Hepatocyte (in vitro differentiated cells): ENCODE measurements at regions not wholly inside any gene's neighbourhood (a gene's known extent, or its start where the extent isn't known, plus 50 kb on each side); places are given as distances from the start of the nearest gene placed in this dataset.

Experiments used
- DNase-seq: peaks from one replicate; pipeline ENCODE4 v3.0.0-alpha.2; 2016; ENCODE audit warnings: low spot score
- H2AFZ ChIP-seq: fragments of 200-600 bp; sonication (generic); 2 replicates; pipeline ENCODE4 v1.6.0; 2016; ENCODE audit warnings: antibody characterized with exemption, mild to moderate bottlenecking
- H3K27ac ChIP-seq: fragments of 200-600 bp; sonication (generic); 2 replicates; pipeline ENCODE4 v1.5.1; 2016; ENCODE audit warnings: mild to moderate bottlenecking
- H3K27me3 ChIP-seq: fragments of 200-600 bp; sonication (generic); 2 replicates; pipeline ENCODE4 v1.6.1; 2016
- H3K36me3 ChIP-seq: fragments of 200-600 bp; sonication (generic); replicated peaks from 2 replicates; pipeline ENCODE4 v1.5.1; 2016; ENCODE audit warnings: low read depth; ENCODE audit not compliant: insufficient read depth
- H3K4me1 ChIP-seq: fragments of 200-600 bp; sonication (generic); 2 replicates; pipeline ENCODE4 v1.5.1; 2016; ENCODE audit warnings: mild to moderate bottlenecking, moderate library complexity; ENCODE audit not compliant: insufficient read depth
- H3K4me2 ChIP-seq: fragments of 200-600 bp; sonication (generic); 2 replicates; pipeline ENCODE4 v1.6.0; 2016
- H3K4me3 ChIP-seq: fragments of 200-600 bp; sonication (generic); 2 replicates; pipeline ENCODE4 v1.5.1; 2016; ENCODE audit warnings: mild to moderate bottlenecking
- H3K79me2 ChIP-seq: fragments of 200-600 bp; sonication (generic); 2 replicates; pipeline ENCODE4 v1.6.0; 2017; ENCODE audit warnings: mild to moderate bottlenecking
- H3K9me2 ChIP-seq: fragments of 200-600 bp; sonication (generic); replicated peaks from 2 replicates; pipeline ENCODE4 v1.6.0; 2017; ENCODE audit warnings: mild to moderate bottlenecking; ENCODE audit not compliant: insufficient read depth
- H3K9me3 ChIP-seq: fragments of 200-600 bp; sonication (generic); 2 replicates; pipeline ENCODE4 v1.5.1; 2016; ENCODE audit warnings: low read depth, mild to moderate bottlenecking
- H4K20me1 ChIP-seq: fragments of 200-600 bp; sonication (generic); 2 replicates; pipeline ENCODE4 v1.6.0; 2016; ENCODE audit warnings: mild to moderate bottlenecking; ENCODE audit not compliant: insufficient read depth, poor library complexity, severe bottlenecking
- EZH2 ChIP-seq: fragments of 200-600 bp; sonication (generic); IDR thresholded peaks from 2 replicates; pipeline ENCODE4 v1.6.1; 2016; ENCODE audit warnings: antibody characterized with exemption, mild to moderate bottlenecking, borderline replicate concordance
- EZH2phosphoT487 ChIP-seq: fragments of 200-600 bp; sonication (generic); IDR thresholded peaks from one replicate; pipeline ENCODE4 v1.6.1; 2018; ENCODE audit warnings: antibody characterized with exemption, mild to moderate bottlenecking, low read depth, moderate library complexity; ENCODE audit not compliant: unreplicated experiment, severe bottlenecking
- WGBS: methylation state at CpG from one replicate; pipeline ENCODE4 v1.1.6; 2016; ENCODE audit warnings: low lambda C conversion rate; ENCODE audit errors: missing lambda C conversion rate; 5-methylcytosine and 5-hydroxymethylcytosine counted together
- TF ChIP-seq, protein P1 (sequence below): fragments of 200-600 bp; sonication (generic); IDR thresholded peaks from 2 replicates; pipeline ENCODE4 v1.5.1; 2016; ENCODE audit warnings: antibody characterized with exemption, mild to moderate bottlenecking; ENCODE audit not compliant: poor library complexity

DNA sequence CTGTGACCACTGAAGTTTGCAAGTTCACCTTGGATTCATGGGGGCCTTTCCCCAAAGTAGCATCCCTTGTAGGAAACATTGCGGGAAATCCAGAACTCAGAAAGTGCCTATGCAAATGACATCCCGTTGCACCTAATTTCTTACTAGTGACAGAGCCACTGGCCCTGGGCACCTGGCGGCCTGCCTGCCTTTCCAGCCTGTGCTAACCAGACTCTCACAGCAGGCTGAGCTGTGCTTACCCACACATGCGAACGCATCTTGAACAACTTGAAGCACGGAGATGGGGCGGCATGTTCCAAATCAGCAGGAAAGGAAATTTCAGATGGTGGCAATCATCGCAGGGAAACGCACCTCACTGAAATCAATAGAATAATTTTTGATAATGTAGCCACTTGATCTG, 405.8 kb downstream of the TMEM182 start:
- no peaks in the 10 kb centered on the region for H3K27me3 ChIP-seq
- H3K9me2 ChIP-seq = no peaks in the 10 kb centered on the region
- TF ChIP-seq EZH2phosphoT487 (no peak), EZH2 (no peak)
- TF ChIP-seq, protein P1, sequence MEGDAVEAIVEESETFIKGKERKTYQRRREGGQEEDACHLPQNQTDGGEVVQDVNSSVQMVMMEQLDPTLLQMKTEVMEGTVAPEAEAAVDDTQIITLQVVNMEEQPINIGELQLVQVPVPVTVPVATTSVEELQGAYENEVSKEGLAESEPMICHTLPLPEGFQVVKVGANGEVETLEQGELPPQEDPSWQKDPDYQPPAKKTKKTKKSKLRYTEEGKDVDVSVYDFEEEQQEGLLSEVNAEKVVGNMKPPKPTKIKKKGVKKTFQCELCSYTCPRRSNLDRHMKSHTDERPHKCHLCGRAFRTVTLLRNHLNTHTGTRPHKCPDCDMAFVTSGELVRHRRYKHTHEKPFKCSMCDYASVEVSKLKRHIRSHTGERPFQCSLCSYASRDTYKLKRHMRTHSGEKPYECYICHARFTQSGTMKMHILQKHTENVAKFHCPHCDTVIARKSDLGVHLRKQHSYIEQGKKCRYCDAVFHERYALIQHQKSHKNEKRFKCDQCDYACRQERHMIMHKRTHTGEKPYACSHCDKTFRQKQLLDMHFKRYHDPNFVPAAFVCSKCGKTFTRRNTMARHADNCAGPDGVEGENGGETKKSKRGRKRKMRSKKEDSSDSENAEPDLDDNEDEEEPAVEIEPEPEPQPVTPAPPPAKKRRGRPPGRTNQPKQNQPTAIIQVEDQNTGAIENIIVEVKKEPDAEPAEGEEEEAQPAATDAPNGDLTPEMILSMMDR = no peak
- no peak overlapping the region for H3K4me3 ChIP-seq
- no peak overlapping the region for H2AFZ ChIP-seq
- no peak overlapping the region for H3K4me2 ChIP-seq
- no peaks in the 10 kb centered on the region for H3K36me3 ChIP-seq
- H3K27ac ChIP-seq = no peak overlapping the region
- no peaks in the 10 kb centered on the region for H3K79me2 ChIP-seq
- H3K9me3 ChIP-seq = no peaks in the 10 kb centered on the region
- no peaks in the 10 kb centered on the region for H4K20me1 ChIP-seq
- no peak for DNase-seq
- 92% methylated on average over 9 of the region's 9 CpGs for WGBS
- H3K4me1 ChIP-seq = no peaks in the 10 kb centered on the region

DNA sequence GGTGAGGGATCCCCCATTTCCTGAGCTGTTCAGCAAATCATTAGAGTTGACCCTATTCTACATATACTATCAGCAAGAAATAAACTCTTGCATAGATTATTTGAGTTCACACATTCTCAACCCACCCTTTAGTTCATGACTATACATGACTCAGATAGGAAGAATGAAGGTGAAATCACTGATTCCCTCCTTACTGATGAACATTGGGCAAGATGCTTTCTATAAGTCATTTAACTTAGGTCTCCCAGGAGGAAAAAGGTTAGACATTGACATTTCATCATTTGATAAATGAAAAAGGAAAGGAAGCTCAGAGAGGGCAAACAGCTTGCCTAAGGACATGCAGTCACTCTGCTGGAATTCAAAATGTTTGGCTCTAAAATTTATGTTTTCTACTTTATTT, 408.0 kb downstream of the TMEM182 start:
- DNase-seq = no peak

DNA sequence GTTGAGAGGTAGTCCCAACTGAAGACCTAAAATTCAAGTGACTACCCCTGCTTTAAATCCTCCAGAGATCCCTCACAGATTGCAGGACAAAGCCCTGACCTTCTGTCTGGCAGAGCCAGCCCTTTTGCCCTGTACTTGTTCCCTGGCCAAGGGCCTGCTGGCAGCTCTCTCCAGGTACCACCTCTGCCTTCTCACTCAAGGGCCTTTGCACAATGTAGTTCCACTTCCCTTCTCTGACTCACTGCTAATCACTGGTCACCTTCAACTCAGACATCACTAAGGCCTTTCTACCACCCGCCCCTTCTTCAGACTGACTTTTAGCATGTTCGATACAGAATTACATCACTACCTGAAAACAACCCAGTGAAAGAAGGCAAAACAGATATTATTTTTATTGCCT, 411.0 kb downstream of the TMEM182 start:
- Histone ChIP-seq H3K4me3 (no peak overlapping the region), H3K9me2 (no peaks in the 10 kb centered on the region), H3K9me3 (no peaks in the 10 kb centered on the region), H3K27me3 (no peaks in the 10 kb centered on the region), H3K36me3 (no peaks in the 10 kb centered on the region), H3K27ac (no peak overlapping the region), H3K4me1 (no peaks in the 10 kb centered on the region), H3K4me2 (no peak overlapping the region), H3K79me2 (no peaks in the 10 kb centered on the region), H2AFZ (no peak overlapping the region), H4K20me1 (no peaks in the 10 kb centered on the region)
- no peak for DNase-seq
- 92% methylated on average over 2 of the region's 2 CpGs for WGBS
- TF ChIP-seq EZH2 = no peak

More for the DNA sequence above, 408.0 kb downstream of the TMEM182 start:
- TF ChIP-seq EZH2 = no peak
- TF ChIP-seq EZH2phosphoT487 = no peak
- TF ChIP-seq, protein P1 = no peak
- H3K79me2 ChIP-seq = no peaks in the 10 kb centered on the region
- no peak overlapping the region for H3K27ac ChIP-seq
- no peak overlapping the region for H2AFZ ChIP-seq
- H3K9me2 ChIP-seq = no peaks in the 10 kb centered on the region
- H4K20me1 ChIP-seq = no peaks in the 10 kb centered on the region
- no peaks in the 10 kb centered on the region for H3K4me1 ChIP-seq
- H3K36me3 ChIP-seq = no peaks in the 10 kb centered on the region
- H3K27me3 ChIP-seq = no peaks in the 10 kb centered on the region
- no peak overlapping the region for H3K4me3 ChIP-seq
- H3K4me2 ChIP-seq = no peak overlapping the region
- no peaks in the 10 kb centered on the region for H3K9me3 ChIP-seq

DNA sequence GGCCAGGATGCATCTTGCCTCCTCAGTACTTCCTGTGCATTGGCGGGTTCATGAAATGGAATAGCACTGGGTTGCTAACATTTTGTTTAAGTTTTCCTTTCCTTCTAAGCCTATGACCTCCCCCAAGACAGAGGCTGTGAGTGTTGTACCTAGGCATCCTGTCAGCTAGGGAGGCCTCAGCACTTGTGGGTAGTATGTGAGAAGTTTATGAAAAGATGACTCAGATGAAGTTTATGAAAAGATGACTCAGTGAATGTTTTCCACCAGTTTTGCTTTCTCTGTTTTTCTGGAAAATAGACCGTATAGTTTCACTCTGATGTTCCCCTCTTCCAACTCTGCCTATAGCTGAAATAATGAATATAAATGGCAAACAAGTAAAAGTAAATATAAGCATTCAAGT, 412.9 kb downstream of the TMEM182 start:
- no peaks in the 10 kb centered on the region for H3K27me3 ChIP-seq
- H3K36me3 ChIP-seq = no peaks in the 10 kb centered on the region
- H2AFZ ChIP-seq = no peak overlapping the region
- H3K9me2 ChIP-seq = no peaks in the 10 kb centered on the region
- no peak overlapping the region for H3K4me2 ChIP-seq
- H3K79me2 ChIP-seq = no peaks in the 10 kb centered on the region
- no peak overlapping the region for H3K4me3 ChIP-seq
- H3K4me1 ChIP-seq = no peaks in the 10 kb centered on the region
- H3K27ac ChIP-seq = no peak overlapping the region
- 77% methylated on average over 2 of the region's 2 CpGs for WGBS
- H4K20me1 ChIP-seq = no peaks in the 10 kb centered on the region
- TF ChIP-seq EZH2phosphoT487 (no peak), EZH2 (no peak)
- TF ChIP-seq, protein P1 = no peak
- H3K9me3 ChIP-seq = no peaks in the 10 kb centered on the region
- DNase-seq = no peak
